Hematopoietic multipotent progenitor cell treated with erythropoietin and hydrocortisone succinate and interleukin-3 and kit ligand, for 8 days (in vitro differentiated cells): ENCODE measurements at regions not wholly inside any gene's neighbourhood (a gene's known extent, or its start where the extent isn't known, plus 50 kb on each side); places are given as distances from the start of the nearest gene placed in this dataset.

Experiments used
- DNase-seq: peaks from one replicate; pipeline ENCODE4 v3.0.0-alpha.2; 2015

DNA sequence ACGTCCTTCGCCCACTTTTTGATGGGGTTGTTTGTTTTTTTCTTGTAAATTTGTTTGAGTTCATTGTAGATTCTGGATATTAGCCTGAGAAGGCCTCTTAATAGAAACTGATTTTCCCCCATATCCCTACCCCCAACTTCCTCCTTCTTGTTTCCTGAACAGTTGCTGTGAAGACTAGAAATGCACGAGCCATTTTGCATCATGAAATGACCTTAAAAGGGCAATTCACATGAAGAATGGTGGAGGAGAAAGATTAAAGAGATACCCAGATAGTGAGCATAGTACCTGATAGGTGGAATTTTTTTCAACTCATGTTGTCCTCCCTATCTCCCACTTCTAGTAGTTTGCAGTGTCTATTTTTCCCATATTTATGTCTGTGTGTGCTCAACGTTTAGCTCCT is 55.2 kb upstream of the KCNH8 start:
- DNase-seq: no peak

- no peak for DNase-seq
These were observed 70.9 kb upstream of the KCNH8 start for GRCh38 chr3:19077388-19077787.

- DNase-seq: no peak
These were observed 73.3 kb upstream of the KCNH8 start for GRCh38 chr3:19075037-19075436.

- DNase-seq: no peak
These were observed 73.9 kb upstream of the KCNH8 start for GRCh38 chr3:19074257-19074900.

- DNase-seq: no peak
These were observed 74.8 kb upstream of the KCNH8 start for GRCh38 chr3:19073341-19074105.

DNA sequence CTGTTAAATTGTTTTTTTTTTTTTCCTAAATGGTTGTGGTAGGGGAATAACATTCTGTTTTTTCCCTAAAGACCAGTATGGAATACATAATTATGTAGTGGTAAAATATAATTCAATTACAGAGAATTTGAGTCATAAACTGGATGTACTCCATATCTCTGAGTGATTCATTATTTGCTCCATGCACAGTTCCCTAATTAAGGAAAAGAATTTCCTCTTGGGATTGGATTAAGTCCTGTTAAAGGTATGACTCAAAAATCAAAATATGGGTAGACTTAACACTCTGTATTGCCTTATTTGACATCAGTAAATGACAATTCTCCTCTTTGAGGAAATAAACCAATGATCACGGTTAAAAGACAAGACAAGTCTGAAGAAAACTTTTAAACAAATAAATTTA is 78.0 kb upstream of the KCNH8 start:
- no peak for DNase-seq

DNA sequence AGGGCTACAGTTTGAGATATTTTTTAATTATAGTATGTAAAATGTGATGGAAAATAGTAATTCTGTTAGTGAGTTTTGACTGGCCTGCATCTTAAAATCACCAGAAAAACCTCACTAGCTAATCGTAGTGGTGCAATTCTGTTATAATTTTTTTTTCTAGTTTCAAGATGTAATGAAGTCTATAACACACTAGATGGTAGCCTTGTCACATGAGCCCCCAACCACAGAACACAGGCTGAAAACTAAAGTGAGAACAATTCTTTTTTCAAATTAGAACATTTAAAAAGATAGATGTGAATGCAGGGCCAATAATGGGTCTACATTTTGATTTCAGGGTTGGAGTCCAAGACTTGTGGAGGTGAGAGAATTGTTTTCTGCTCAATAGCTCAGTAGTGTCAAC is 83.3 kb upstream of the KCNH8 start:
- peak; percentile 4 for DNase-seq

- DNase-seq: no peak
These were observed 84.4 kb upstream of the KCNH8 start for GRCh38 chr3:19063936-19064335.

GRCh38 chr3:19060404-19060803 is 87.9 kb upstream of the KCNH8 start:
- DNase-seq: no peak

- DNase-seq: no peak
These were observed 95.4 kb upstream of the KCNH8 start for GRCh38 chr3:19052874-19053273.

- DNase-seq: peak; percentile 6
These were observed 101.9 kb upstream of the KCNH8 start for GRCh38 chr3:19046440-19046839.

DNA sequence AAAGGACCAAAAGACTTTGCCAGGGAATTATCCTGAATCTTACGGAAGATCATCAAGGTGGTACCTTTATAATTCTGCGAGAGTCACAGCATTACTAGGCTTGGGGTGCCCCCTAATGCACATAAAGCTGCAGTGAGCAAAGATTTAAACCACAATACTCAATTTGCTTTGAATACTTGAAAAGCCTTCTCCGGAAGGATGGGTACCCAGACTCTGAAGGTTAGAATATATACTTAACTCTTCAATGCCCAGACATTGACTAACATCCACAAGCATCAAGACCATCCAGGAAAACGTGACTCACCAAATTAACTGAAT is 117.8 kb upstream of the KCNH8 start:
- no peak for DNase-seq

DNA sequence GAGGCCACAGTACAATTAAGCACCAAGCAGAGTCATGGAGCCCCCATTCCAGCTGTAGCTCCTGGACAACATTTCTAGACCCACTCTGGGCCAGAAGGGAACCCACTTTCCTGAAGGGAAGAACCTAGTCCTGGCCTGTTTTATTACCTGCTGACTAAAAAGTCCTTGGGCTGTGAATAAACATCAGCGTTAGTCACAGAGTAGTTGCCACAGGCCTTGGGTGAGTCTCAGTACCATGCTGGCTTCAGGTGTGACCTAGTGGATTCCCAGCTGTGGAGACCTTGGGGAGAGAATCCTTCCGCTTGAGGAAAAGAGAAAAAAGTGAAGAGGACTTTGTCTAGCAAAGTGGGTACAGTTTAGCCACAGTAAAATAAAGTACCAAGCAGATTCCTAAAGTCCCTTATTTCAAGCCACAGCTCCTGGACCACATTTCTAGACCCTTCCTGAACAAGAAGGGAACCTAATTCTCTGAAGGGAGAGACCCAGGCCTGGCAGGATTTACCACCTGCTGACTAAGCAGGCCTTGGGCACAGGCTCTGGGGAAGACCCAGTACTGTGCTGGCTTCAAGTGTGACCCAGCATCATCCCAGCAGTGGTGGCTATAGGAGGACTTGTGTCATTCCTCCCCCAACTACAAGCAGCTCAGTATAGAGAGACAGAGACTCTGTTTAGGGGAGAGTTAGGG is 118.3 kb upstream of the KCNH8 start:
- DNase-seq: no peak

DNA sequence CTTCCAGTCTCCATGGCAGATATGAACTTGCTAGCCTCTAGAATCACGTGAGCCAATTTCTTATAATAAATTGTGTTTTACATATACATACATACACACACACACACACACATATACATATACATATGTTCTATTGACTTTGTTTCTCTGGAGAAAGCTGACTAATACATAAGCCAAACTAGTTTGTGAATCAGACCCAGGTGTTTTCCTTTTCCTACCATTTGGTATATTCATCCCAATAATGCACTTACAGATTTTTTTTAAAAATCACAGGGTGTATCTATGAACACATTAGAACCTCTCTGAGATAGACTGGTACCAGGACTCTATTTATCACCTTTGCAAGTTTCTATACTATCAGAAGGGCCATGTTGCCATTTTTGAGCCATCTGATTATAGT is 122.9 kb upstream of the KCNH8 start:
- DNase-seq: no peak

DNA sequence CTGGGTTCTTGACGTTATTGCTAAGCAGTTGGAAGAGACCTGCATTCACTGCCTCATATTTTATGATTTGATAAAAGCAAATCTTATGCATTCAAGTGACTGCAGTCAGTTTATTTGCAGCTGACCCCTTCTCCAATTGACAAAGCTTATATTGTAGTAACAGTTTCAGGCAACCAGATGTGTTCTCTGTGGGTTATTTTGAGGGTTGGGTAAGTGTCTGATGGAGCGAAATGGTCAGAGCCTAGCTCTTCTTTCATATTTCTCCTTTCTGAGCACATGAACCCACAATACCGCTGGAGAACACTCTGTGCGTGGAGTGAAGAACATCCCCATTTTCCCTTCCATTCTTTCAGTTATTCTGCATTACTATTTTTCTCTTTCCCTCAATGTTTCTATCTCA is 125.8 kb upstream of the KCNH8 start:
- DNase-seq: no peak

- no peak for DNase-seq
These were observed 131.5 kb upstream of the KCNH8 start for GRCh38 chr3:19016851-19017250.

- DNase-seq: no peak
These were observed 134.4 kb upstream of the KCNH8 start for GRCh38 chr3:19013879-19014278.

GRCh38 chr3:19012846-19013245 is 135.5 kb upstream of the KCNH8 start:
- no peak for DNase-seq

DNA sequence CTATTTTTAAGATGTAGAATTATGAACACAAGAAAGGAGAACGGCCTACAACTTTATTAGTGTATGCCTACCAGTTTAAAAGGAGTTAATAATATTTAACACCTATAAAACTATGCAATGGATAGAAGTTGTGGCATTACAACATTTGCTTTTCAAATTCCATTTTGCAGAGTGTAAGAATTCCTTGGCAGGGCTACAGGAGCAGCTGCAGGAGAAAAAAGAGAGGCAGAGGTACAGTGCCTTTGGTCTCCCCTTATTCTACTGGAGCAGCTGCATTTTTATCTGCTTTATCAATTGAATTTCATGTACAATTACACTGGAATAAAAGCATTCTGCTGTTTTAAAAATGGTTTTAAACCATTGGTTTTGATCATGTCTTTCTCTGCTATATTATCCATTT is 145.7 kb upstream of the KCNH8 start:
- no peak for DNase-seq

DNA sequence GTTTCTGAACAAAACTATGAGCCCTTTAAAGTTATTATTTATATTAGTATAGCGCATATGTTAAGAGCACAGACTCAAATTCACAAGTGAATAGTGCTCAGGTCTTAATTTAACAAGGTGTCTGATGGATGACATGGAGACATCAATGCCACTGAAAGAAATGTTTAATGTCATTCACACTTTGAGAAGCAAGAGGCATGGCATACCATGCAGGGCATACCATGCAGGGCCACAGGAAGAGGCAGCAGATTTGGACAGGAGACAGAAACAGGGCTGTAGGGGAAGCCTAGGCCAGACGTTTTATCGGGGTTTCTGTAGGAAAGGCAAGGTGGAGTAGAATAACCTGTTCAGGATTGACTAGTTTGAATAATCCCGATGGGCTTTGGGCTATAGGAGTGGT is 150.2 kb upstream of the KCNH8 start:
- DNase-seq: no peak

- no peak for DNase-seq
These were observed 155.6 kb upstream of the KCNH8 start for GRCh38 chr3:18992709-18993108.

GRCh38 chr3:18989237-18989795 is 159.0 kb upstream of the KCNH8 start:
- DNase-seq: no peak

DNA sequence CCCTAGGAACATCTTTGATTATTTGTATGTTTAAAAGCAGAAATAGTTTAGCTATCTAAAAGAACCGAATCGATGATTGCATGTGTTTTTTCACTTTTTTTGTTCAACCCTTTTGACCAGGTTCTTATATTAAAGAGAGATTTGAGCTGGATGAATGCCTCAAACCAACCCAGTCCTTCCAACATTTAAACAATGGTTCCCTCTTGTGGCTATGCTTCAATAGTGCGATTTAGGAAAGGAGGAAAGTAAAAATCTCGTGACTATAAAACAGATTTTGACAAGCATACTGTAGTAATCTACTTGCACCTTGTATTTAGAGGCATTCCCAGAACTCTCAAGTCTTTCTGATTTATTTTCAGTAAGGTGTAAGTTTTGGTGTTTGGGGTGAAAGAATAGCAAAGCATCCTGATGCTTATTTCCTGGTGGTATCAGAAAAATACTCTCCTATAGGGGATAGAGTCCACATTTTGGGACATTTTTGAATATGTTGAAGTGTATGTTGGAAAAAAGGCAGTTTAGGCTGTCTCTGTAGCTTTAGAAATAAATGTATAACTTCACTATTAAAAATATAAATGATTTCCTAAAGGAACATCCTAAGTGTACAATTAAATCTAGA is 159.6 kb upstream of the KCNH8 start:
- DNase-seq: peak; percentile 21
